Germinal center (tissue), 1 donor: ENCODE measurements at regions not wholly inside any gene's neighbourhood (a gene's known extent, or its start where the extent isn't known, plus 50 kb on each side); places are given as distances from the start of the nearest gene placed in this dataset.

Source experiments
- DNase-seq: peaks from one replicate; pipeline ENCODE4 v3.0.0; 2012; ENCODE audit warnings: mixed read lengths, low spot score

- no peak for DNase-seq
Measured at GRCh38 chr2:49255409-49255971, 101.2 kb upstream of the FSHR start.

GRCh38 chr2:49254401-49254800, 100.1 kb upstream of the FSHR start:
- DNase-seq: no peak

GRCh38 chr2:49251766-49252165, 97.5 kb upstream of the FSHR start:
- DNase-seq: no peak

- no peak for DNase-seq
Measured at GRCh38 chr2:49251251-49251650, 96.9 kb upstream of the FSHR start.

GRCh38 chr2:49248506-49248905, 94.2 kb upstream of the FSHR start:
- no peak for DNase-seq

GRCh38 chr2:49241991-49242390, 87.7 kb upstream of the FSHR start:
- DNase-seq: no peak

GRCh38 chr2:49241501-49241900, 87.2 kb upstream of the FSHR start:
- no peak for DNase-seq

- no peak for DNase-seq
Measured at GRCh38 chr2:49240608-49241007, 86.3 kb upstream of the FSHR start.

- DNase-seq: no peak
Measured at GRCh38 chr2:49238604-49238960, 84.3 kb upstream of the FSHR start.

GRCh38 chr2:49237867-49238603, 83.7 kb upstream of the FSHR start:
- DNase-seq: no peak

- DNase-seq: no peak
Measured at GRCh38 chr2:49236316-49236715, 82.0 kb upstream of the FSHR start.

GRCh38 chr2:49226360-49226759, 72.0 kb upstream of the FSHR start:
- no peak for DNase-seq

GRCh38 chr2:49225126-49225525, 70.8 kb upstream of the FSHR start:
- DNase-seq: no peak

- no peak for DNase-seq
Measured at GRCh38 chr2:49224426-49225010, 70.2 kb upstream of the FSHR start.

- no peak for DNase-seq
Measured at GRCh38 chr2:49222975-49223528, 68.7 kb upstream of the FSHR start.

GRCh38 chr2:49219741-49220140, 65.4 kb upstream of the FSHR start:
- no peak for DNase-seq

- DNase-seq: no peak
Measured at GRCh38 chr2:49210191-49210590, 55.9 kb upstream of the FSHR start.

- DNase-seq: no peak
Measured at GRCh38 chr2:49207204-49207603, 52.9 kb upstream of the FSHR start.
